Naive thymus-derived CD4-positive, alpha-beta T cell (primary cell): ENCODE measurements at regions not wholly inside any gene's neighbourhood (a gene's known extent, or its start where the extent isn't known, plus 50 kb on each side); places are given as distances from the start of the nearest gene placed in this dataset.

ENCODE experiments used
- ATAC-seq: fragments of 150-1000 bp; cut with Tn5 transposase; 2 replicates; pipeline ENCODE4 v1.10.0; 2021; ENCODE audit warnings: mild to moderate bottlenecking, moderate library complexity
- CTCF ChIA-PET: fragments of 350-600 bp; sonication (Branson Sonifier 250); formaldehyde crosslinking; loops from one replicate; lab custom pipeline; 2021; ENCODE audit warnings: antibody characterized with exemption; lab: Charles Lee
- POLR2A ChIA-PET: fragments of 350-600 bp; sonication (Branson Sonifier 250); formaldehyde crosslinking; loops from one replicate; lab custom pipeline; 2021; ENCODE audit warnings: antibody characterized with exemption, inconsistent platforms; lab: Charles Lee
- DNase-seq, 9 donors: peaks; one replicate each; pipeline versions ENCODE4 v3.0.0 to v3.0.0-alpha.2; 2020 to 2022; ENCODE audit warnings: mixed read lengths in 1 of 9
- H3K27ac ChIP-seq: one replicate; pipeline ENCODE4 v1.7.0; 2013; ENCODE audit warnings: mild to moderate bottlenecking, low read depth, low read length, moderate library complexity
- H3K27me3 ChIP-seq, 2 donors: one replicate each; pipeline ENCODE4 v1.7.0; 2013; ENCODE audit warnings: low read length in 2 of 2, mild to moderate bottlenecking in 2 of 2, moderate library complexity in 2 of 2; ENCODE audit not compliant: control insufficient read depth in 2 of 2, insufficient read depth in 2 of 2
- H3K36me3 ChIP-seq, 3 experiments: 1 replicate in 2 of 3; 2 replicates in 1 of 3; pipeline ENCODE4 v1.7.0; 2013; ENCODE audit warnings: low read length in 3 of 3, mild to moderate bottlenecking in 3 of 3, moderate library complexity in 1 of 3; ENCODE audit not compliant: insufficient read depth in 3 of 3, control insufficient read depth in 2 of 3
- H3K4me1 ChIP-seq, 2 donors: one replicate each; pipeline ENCODE4 v1.7.0; 2013; ENCODE audit warnings: low read length in 2 of 2, mild to moderate bottlenecking in 2 of 2, moderate library complexity in 1 of 2; ENCODE audit not compliant: control insufficient read depth in 2 of 2, insufficient read depth in 2 of 2
- H3K4me3 ChIP-seq: 2 replicates; pipeline ENCODE4 v1.7.0; 2013; ENCODE audit warnings: mild to moderate bottlenecking, low read length
- H3K9me3 ChIP-seq, 3 experiments: 1 replicate in 2 of 3; 2 replicates in 1 of 3; pipeline ENCODE4 v1.7.0; 2013; ENCODE audit warnings: low read length in 3 of 3; ENCODE audit not compliant: control insufficient read depth in 2 of 3
- H3K27ac Mint-ChIP-seq, 9 donors: one replicate each; pipeline ENCODE4 v1.8.0; 2020 to 2022; ENCODE audit warnings: mixed read lengths in 9 of 9, mild to moderate bottlenecking in 8 of 9, moderate library complexity in 5 of 9, inconsistent platforms in 2 of 9
- H3K27me3 Mint-ChIP-seq, 5 donors: one replicate each; pipeline ENCODE4 v1.8.0; 2021 to 2022; ENCODE audit warnings: mixed read lengths in 5 of 5, mild to moderate bottlenecking in 1 of 5
- H3K36me3 Mint-ChIP-seq, 5 donors: one replicate each; pipeline ENCODE4 v1.8.0; 2020 to 2022; ENCODE audit warnings: mixed read lengths in 5 of 5, mild to moderate bottlenecking in 3 of 5, inconsistent platforms in 1 of 5
- H3K4me1 Mint-ChIP-seq, 7 donors: one replicate each; pipeline ENCODE4 v1.8.0; 2020 to 2022; ENCODE audit warnings: mixed read lengths in 7 of 7, mild to moderate bottlenecking in 3 of 7, inconsistent platforms in 1 of 7
- H3K4me3 Mint-ChIP-seq, 10 donors: one replicate each; pipeline ENCODE4 v1.8.0; 2020 to 2022; ENCODE audit warnings: mild to moderate bottlenecking in 10 of 10, mixed read lengths in 10 of 10, moderate library complexity in 6 of 10, inconsistent platforms in 2 of 10
- H3K9me3 Mint-ChIP-seq, 11 donors: one replicate each; pipeline ENCODE4 v1.8.0; 2020 to 2022; ENCODE audit warnings: mixed read lengths in 11 of 11, mild to moderate bottlenecking in 4 of 11, inconsistent platforms in 1 of 11, moderate library complexity in 1 of 11
- intact Hi-C, 2 donors: fragments of 100-400 bp; cut with micrococcal nuclease; formaldehyde crosslinking; loops; one replicate each; pipeline ENCODE4 v1.15.1; 2023

DNA sequence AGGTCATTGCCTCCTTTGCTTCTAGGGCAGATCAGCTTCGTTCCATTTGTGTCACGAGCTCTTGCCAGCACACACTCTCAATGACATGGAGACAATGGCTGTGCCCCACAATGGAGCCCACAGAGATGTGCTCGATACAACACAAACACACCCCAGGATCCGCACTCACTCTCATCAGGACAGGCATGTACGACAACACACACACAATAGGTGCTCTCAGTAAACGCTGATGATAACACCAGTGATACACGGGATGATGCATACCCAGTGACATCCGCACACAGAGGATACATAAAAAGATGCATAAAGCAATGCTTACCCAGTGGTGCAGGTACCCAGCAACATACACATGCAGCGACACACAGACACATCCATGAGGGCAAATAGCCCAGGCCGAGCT, 61.2 kb upstream of the LBX1 start:
- H3K27ac ChIP-seq = no peak overlapping the region
- H3K4me3 ChIP-seq = no peak overlapping the region
- Mint-ChIP-seq H3K27ac (peak overlapping the region in 1 of 9 donors; percentile 22), H3K36me3 (peaks cover 0 to 4% (median 0%) of the 10 kb centered on the region in 5 donors), H3K4me1 (peaks cover 0 to 12% (median 9%) of the 10 kb centered on the region in 7 donors), H3K4me3 (peak overlapping the region in 3 of 10 donors; percentile 4 to 48 (median 4)), H3K27me3 (peaks cover 73 to 88% (median 84%) of the 10 kb centered on the region in 5 donors), H3K9me3 (peaks cover 0 to 2% (median 0%) of the 10 kb centered on the region in 11 donors)
- peaks cover 11 to 15% of the 10 kb centered on the region in 2 donors for H3K27me3 ChIP-seq
- ATAC-seq = no peak
- peaks cover 0 to 10% of the 10 kb centered on the region in 2 donors for H3K4me1 ChIP-seq
- ChIA-PET POLR2A (interaction anchor here (0.9 kb wide), 1 partner anchor 76 kb away, joined by 3 read pairs; no protein-coding TSS in a partner anchor), CTCF (interaction anchor here (0.6 to 2.4 kb wide), 5 partner anchors 13 to 177 kb away, joined by 3 to 7 read pairs (median 3); no protein-coding TSS in a partner anchor)
- no peak for DNase-seq
- H3K36me3 ChIP-seq = no peaks in the 10 kb centered on the region
- H3K9me3 ChIP-seq = no peaks in the 10 kb centered on the region
- intact Hi-C loops = loop anchor here (5.0 kb wide), 3 partner anchors 78 to 177 kb away; no protein-coding TSS in a partner anchor

DNA sequence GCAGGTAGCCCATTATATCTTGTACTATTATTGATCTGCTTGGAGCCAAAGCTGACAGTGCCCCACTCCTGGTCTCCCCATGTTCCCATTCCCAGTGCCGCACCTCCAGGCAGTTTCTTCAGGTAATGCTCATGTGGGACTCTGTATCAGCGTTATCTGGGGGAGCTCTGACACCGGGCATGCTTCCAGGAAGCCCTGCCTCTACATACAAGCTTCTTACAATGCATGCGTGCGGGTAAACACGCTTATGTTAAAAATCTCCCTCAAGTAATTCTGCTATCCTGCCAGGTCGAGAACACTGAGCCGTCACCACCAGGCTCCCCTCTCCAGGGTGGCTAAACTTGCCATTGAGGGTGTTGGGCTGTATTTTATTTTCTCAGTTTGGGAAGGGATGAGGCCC, 61.6 kb upstream of the LBX1 start:
- Mint-ChIP-seq H3K9me3 (peaks cover 0 to 2% (median 0%) of the 10 kb centered on the region in 11 donors), H3K4me3 (peak overlapping the region in 9 of 10 donors; percentile 9 to 88 (median 58)), H3K27ac (no peak overlapping the region), H3K4me1 (peaks cover 0 to 12% (median 7%) of the 10 kb centered on the region in 7 donors), H3K27me3 (peaks cover 74 to 88% (median 85%) of the 10 kb centered on the region in 5 donors), H3K36me3 (peaks cover 0 to 4% (median 0%) of the 10 kb centered on the region in 5 donors)
- Histone ChIP-seq H3K4me3 (peak overlapping the region; percentile 41), H3K36me3 (no peaks in the 10 kb centered on the region), H3K4me1 (peaks cover 0 to 10% of the 10 kb centered on the region in 2 donors), H3K27me3 (peaks cover 11 to 15% of the 10 kb centered on the region in 2 donors), H3K9me3 (no peaks in the 10 kb centered on the region), H3K27ac (no peak overlapping the region)
- intact Hi-C loops = loop anchor here (1.0 to 5.0 kb wide), 5 partner anchors 78 to 176 kb away; no protein-coding TSS in a partner anchor
- DNase-seq (no peak), ATAC-seq (no peak)
- ChIA-PET CTCF (interaction anchor here (0.6 to 2.4 kb wide), 4 partner anchors 13 to 176 kb away, joined by 3 to 7 read pairs (median 4); no protein-coding TSS in a partner anchor), POLR2A (interaction anchor here (0.9 kb wide), 1 partner anchor 77 kb away, joined by 3 read pairs; no protein-coding TSS in a partner anchor)

DNA sequence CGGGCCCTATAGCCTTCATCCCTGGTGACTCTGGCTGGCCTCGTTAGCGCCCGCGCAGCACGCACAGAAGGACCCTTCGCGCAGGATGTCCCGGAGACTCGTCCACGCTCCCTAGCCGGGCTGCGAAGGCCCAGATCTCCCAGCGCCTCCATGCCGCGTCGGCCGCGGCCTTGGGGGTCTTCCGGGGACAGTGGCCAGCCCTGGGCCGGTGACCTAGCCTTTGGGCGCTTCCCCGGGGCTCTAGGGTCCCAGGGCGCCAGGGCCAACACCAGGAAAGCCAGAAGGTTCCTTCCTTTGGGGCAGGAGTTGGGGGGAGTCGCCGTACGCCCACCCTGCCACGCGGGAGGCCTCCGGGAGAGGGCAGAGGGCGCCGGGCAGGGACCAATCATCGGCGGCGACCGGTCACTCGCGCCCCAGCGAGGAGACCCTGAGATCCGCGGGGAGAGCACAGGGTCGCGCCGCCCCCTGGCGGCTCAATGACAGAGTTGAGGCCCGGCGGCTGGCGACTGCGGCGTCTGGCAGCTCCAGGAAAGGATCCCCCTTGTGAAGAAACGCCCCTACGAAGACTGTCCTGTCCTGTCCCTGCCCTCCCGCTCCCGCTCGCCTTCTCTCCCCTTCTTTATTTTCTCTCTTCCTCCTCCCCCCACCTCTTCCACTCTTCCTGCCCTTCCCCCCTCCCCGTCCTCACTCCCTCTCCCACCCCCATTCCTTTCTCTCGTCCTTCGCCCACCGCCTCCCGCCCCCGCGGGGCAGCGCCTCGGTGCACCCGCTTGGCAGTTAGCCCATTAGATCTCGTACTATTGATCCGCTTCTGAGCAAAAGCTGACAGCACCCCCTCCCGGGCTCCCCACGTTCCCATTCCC, 62.3 kb upstream of the LBX1 start:
- DNase-seq = peak in 5 of 9 donors; percentile 22 to 29 (median 25)
- peaks cover 0 to 12% (median 7%) of the 10 kb centered on the region in 7 donors for H3K4me1 Mint-ChIP-seq
- peaks cover 0 to 10% of the 10 kb centered on the region in 2 donors for H3K4me1 ChIP-seq
- no peak overlapping the region for H3K27ac ChIP-seq
- ChIA-PET POLR2A (interaction anchor here (0.9 kb wide), 1 partner anchor 77 kb away, joined by 3 read pairs; no protein-coding TSS in a partner anchor), CTCF (interaction anchor here (0.7 to 2.9 kb wide), 5 partner anchors 9 to 176 kb away, joined by 3 to 14 read pairs (median 6); no protein-coding TSS in a partner anchor)
- no peak overlapping the region for H3K27ac Mint-ChIP-seq
- H3K9me3 Mint-ChIP-seq = peaks cover 0 to 2% (median 0%) of the 10 kb centered on the region in 11 donors
- no peaks in the 10 kb centered on the region for H3K9me3 ChIP-seq
- H3K4me3 Mint-ChIP-seq = peak overlapping the region; percentile 73 to 92 (median 84)
- H3K27me3 Mint-ChIP-seq = peaks cover 69 to 87% (median 79%) of the 10 kb centered on the region in 5 donors
- intact Hi-C loops = loop anchor here (1.0 to 5.0 kb wide), 5 partner anchors 78 to 176 kb away; no protein-coding TSS in a partner anchor
- peaks cover 11 to 15% of the 10 kb centered on the region in 2 donors for H3K27me3 ChIP-seq
- ATAC-seq = peak; percentile 60
- H3K36me3 ChIP-seq = no peaks in the 10 kb centered on the region
- peaks cover 0 to 4% (median 0%) of the 10 kb centered on the region in 5 donors for H3K36me3 Mint-ChIP-seq
- H3K4me3 ChIP-seq = peak overlapping the region; percentile 41

DNA sequence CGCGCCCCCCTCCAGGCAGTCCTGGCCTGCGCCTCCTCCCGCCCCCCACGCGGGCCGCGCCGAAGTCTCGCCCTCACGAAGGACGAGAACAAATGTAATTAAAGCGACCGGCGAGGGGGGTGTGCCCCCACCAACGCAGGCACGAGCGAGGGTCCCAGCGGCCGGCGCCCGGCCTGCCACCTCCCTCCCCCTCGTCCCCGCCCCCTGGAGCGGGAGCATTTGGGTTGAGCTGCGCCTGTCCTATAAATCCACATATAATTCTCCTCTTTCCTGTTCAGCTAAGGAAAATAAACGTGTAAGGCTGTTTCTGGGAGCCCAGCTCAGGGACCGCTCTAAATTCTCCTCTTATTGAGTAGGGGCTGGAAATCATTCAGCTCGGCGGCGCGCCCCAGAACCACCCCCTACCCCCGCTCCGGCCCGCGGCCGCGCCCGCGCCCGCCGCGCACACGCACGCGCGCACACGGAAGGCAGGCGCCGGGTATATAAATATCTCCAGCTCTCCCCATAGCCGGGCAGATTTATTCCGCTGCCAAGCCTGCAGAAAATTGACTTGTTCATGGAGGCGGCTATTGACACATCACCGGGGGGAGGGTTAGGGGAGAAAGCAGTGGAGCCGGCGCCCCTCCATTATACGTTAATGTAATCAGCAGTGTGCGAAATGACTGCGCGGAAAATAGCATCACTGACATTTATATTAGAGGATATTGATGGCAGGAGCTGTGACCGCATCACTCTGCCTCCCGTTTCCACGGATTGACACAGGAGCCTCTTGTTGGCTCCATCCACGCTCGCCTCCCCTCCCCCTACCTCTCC, 61.6 kb upstream of the BTRC start:
- peaks cover 0 to 12% (median 7%) of the 10 kb centered on the region in 7 donors for H3K4me1 Mint-ChIP-seq
- peaks cover 0 to 4% (median 0%) of the 10 kb centered on the region in 5 donors for H3K36me3 Mint-ChIP-seq
- Histone ChIP-seq H3K4me3 (peak overlapping the region; percentile 41), H3K4me1 (peaks cover 0 to 10% of the 10 kb centered on the region in 2 donors), H3K9me3 (no peaks in the 10 kb centered on the region), H3K27me3 (peaks cover 11 to 15% of the 10 kb centered on the region in 2 donors), H3K36me3 (no peaks in the 10 kb centered on the region), H3K27ac (no peak overlapping the region)
- ATAC-seq = peak; percentile 2
- CTCF ChIA-PET = interaction anchor here (0.6 to 2.9 kb wide), 4 partner anchors 10 to 897 kb away, joined by 3 to 14 read pairs (median 4); no protein-coding TSS in a partner anchor
- POLR2A ChIA-PET = no interaction called here
- DNase-seq = no peak
- peaks cover 0 to 2% (median 0%) of the 10 kb centered on the region in 11 donors for H3K9me3 Mint-ChIP-seq
- H3K4me3 Mint-ChIP-seq = peak overlapping the region; percentile 21 to 92 (median 80)
- intact Hi-C loops = loop anchor here (5.0 kb wide), 3 partner anchors 80 to 175 kb away; no protein-coding TSS in a partner anchor
- H3K27ac Mint-ChIP-seq = no peak overlapping the region
- H3K27me3 Mint-ChIP-seq = peaks cover 64 to 87% (median 79%) of the 10 kb centered on the region in 5 donors

DNA sequence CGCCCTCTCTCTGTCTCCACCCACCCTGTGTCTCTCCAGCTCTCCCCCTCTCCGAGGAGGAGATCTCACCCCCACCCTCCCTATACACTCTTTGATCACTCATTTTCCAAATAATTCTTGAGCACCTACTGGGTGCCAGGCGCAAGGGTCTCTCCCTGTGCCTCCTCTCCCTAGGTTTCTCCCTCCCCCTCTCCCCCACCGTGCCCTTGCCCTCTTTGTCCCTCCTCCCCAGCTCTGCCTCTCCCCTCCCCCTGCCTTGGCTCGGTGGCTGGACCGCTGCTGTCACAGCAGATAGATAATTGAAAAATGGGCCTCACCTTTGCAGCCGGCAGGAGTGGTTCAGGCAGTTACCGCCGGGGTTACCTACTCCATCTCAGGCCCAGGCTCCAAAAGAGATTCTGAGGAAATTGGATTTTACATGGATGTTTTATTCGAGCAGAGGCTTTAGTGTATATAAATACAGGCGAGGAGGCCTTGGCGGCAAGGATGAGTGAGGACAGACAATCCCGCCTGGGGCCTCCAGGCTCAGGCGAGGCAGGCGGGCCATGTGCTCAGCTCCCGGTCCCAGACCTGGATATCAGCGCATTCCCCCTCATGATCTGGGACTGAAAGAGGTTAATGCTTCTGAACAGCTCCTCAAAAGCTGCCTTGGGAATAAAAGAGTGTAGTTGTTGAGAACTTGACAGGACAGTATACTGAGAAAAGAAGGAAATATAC, 60.8 kb upstream of the BTRC start:
- peak overlapping the region in 5 of 10 donors; percentile 70 to 88 (median 79) for H3K4me3 Mint-ChIP-seq
- Histone ChIP-seq H3K4me1 (peaks cover 0 to 10% of the 10 kb centered on the region in 2 donors), H3K27me3 (peaks cover 8 to 15% of the 10 kb centered on the region in 2 donors), H3K9me3 (no peaks in the 10 kb centered on the region), H3K36me3 (no peaks in the 10 kb centered on the region), H3K27ac (no peak overlapping the region), H3K4me3 (no peak overlapping the region)
- peaks cover 65 to 85% (median 80%) of the 10 kb centered on the region in 5 donors for H3K27me3 Mint-ChIP-seq
- H3K9me3 Mint-ChIP-seq = peaks cover 0 to 2% (median 0%) of the 10 kb centered on the region in 11 donors
- intact Hi-C loops = loop anchor here (5.0 kb wide), 3 partner anchors 81 to 174 kb away; no protein-coding TSS in a partner anchor
- ChIA-PET CTCF (interaction anchor here (0.6 to 2.9 kb wide), 4 partner anchors 11 to 896 kb away, joined by 3 to 14 read pairs (median 4); no protein-coding TSS in a partner anchor), POLR2A (no interaction called here)
- H3K4me1 Mint-ChIP-seq = peaks cover 4 to 15% (median 9%) of the 10 kb centered on the region in 7 donors
- ATAC-seq = peak; percentile 6
- no peak overlapping the region for H3K27ac Mint-ChIP-seq
- peaks cover 0 to 4% (median 0%) of the 10 kb centered on the region in 5 donors for H3K36me3 Mint-ChIP-seq
- no peak for DNase-seq
